Ishikawa (cell line): ENCODE measurements at regions not wholly inside any gene's neighbourhood (a gene's known extent, or its start where the extent isn't known, plus 50 kb on each side); places are given as distances from the start of the nearest gene placed in this dataset.
A peak's percentile ranks its signal among the peaks of the same experiment; 100 is the strongest.

Source experiments
- CEBPB ChIP-seq: IDR thresholded peaks from 2 replicates; pipeline ENCODE4 v1.6.1; 2012
- CREB1 ChIP-seq: IDR thresholded peaks from 2 replicates; pipeline ENCODE4 v1.6.1; 2012; ENCODE audit warnings: low read depth
- EGR1 ChIP-seq: IDR thresholded peaks from 2 replicates; pipeline ENCODE4 v1.6.1; 2012
- EP300 ChIP-seq: IDR thresholded peaks from 2 replicates; pipeline ENCODE4 v1.6.1; 2012; ENCODE audit warnings: borderline replicate concordance
- FOXM1 ChIP-seq: IDR thresholded peaks from 2 replicates; pipeline ENCODE4 v1.6.1; 2012; ENCODE audit warnings: low read depth, borderline replicate concordance
- NFIC ChIP-seq: IDR thresholded peaks from 2 replicates; pipeline ENCODE4 v1.6.1; 2012
- RAD21 ChIP-seq: IDR thresholded peaks from 2 replicates; pipeline ENCODE4 v1.6.1; 2012; ENCODE audit warnings: low read depth
- REST ChIP-seq: IDR thresholded peaks from 2 replicates; pipeline ENCODE4 v1.6.1; 2012; ENCODE audit warnings: low read depth, mild to moderate bottlenecking
- TAF1 ChIP-seq: IDR thresholded peaks from 2 replicates; pipeline ENCODE4 v1.6.1; 2012; ENCODE audit warnings: low read depth, mild to moderate bottlenecking
- TCF12 ChIP-seq: IDR thresholded peaks from 2 replicates; pipeline ENCODE4 v1.6.1; 2012; ENCODE audit warnings: low read depth
- TEAD4 ChIP-seq: IDR thresholded peaks from 2 replicates; pipeline ENCODE4 v1.6.1; 2012
- USF1 ChIP-seq: IDR thresholded peaks from 2 replicates; pipeline ENCODE4 v1.6.1; 2012
- YY1 ChIP-seq: IDR thresholded peaks from 2 replicates; pipeline ENCODE4 v1.6.1; 2012; ENCODE audit warnings: low read depth
- ZBTB7A ChIP-seq: IDR thresholded peaks from 2 replicates; pipeline ENCODE4 v1.6.1; 2012; ENCODE audit warnings: low read depth
- TF ChIP-seq, protein P1 (sequence below): IDR thresholded peaks from 2 replicates; pipeline ENCODE4 v1.6.1; 2012

GRCh38 chr4:137819964-137820383, 287.7 kb upstream of the PCDH18 start:
- no peak for TF ChIP-seq ZBTB7A
- peak; percentile 95 for TF ChIP-seq RAD21
- TF ChIP-seq TCF12, result no peak
- no peak for TF ChIP-seq TEAD4
- no peak for TF ChIP-seq FOXM1
- TF ChIP-seq TAF1, result no peak
- TF ChIP-seq YY1, result no peak
- TF ChIP-seq, protein P1, sequence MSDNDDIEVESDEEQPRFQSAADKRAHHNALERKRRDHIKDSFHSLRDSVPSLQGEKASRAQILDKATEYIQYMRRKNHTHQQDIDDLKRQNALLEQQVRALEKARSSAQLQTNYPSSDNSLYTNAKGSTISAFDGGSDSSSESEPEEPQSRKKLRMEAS, result no peak

GRCh38 chr4:137812258-137812657, 280.0 kb upstream of the PCDH18 start:
- TF ChIP-seq FOXM1 (no peak), USF1 (no peak), EP300 (no peak), YY1 (no peak), CREB1 (no peak), TCF12 (no peak), REST (no peak), NFIC (no peak), EGR1 (no peak), TEAD4 (no peak), ZBTB7A (no peak), CEBPB (no peak), RAD21 (no peak), TAF1 (no peak)
- TF ChIP-seq, protein P1, result no peak

DNA sequence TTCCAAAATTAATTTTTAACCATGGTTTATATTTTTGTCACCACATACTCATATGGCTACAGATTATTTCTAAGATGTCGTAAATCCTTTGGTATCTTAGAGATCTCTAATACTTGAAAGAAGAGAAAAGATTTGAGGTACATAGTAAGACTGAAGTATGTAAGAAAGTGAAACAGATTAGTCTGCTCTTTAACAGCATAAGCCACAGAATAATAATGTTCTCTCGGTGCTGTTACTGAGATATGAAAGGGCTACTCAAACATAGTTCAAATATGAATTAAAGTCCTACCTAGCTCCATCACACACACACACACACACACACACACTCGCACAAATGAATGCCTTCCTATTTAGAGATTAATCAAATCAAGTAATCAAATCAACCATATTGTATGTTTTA, 274.1 kb upstream of the PCDH18 start:
- TF ChIP-seq TEAD4 (no peak), EGR1 (no peak), CEBPB (no peak), USF1 (no peak), TAF1 (no peak), RAD21 (no peak), YY1 (no peak), REST (no peak), EP300 (no peak), ZBTB7A (no peak), CREB1 (no peak), NFIC (no peak)
- TF ChIP-seq, protein P1, result no peak

- TF ChIP-seq REST (no peak), EP300 (no peak), RAD21 (no peak), TCF12 (no peak), ZBTB7A (no peak), YY1 (no peak), FOXM1 (no peak), NFIC (no peak), CEBPB (no peak), TEAD4 (no peak), CREB1 (no peak), USF1 (no peak), EGR1 (no peak), TAF1 (no peak)
- TF ChIP-seq, protein P1, result no peak
These were observed 272.7 kb upstream of the PCDH18 start for GRCh38 chr4:137804906-137805495.
